ENCODE measurements at regions not wholly inside any gene's neighbourhood (a gene's known extent, or its start where the extent isn't known, plus 50 kb on each side); places are given as distances from the start of the nearest gene placed in this dataset.

GRCh38 chr6:74927299-74927698 lies 278.6 kb downstream of the COL12A1 start:
- TF ChIP-seq TAF1 (IDR thresholded peaks at IDR 0.05; ENCODE audit: borderline replicate concordance, insufficient read depth, low read length) (no peak), FOXP2 (optimal IDR thresholded peaks at IDR 0.05; ENCODE audit: borderline replicate concordance, extremely low read depth, extremely low read length, insufficient read depth) (no peak), SIN3A (IDR thresholded peaks at IDR 0.05; ENCODE audit: borderline replicate concordance, insufficient read depth, low read length) (no peak), POLR2AphosphoS5 (IDR thresholded peaks at IDR 0.05; ENCODE audit: low read depth, low read length) (no peak)
- TF ChIP-seq, protein P1, sequence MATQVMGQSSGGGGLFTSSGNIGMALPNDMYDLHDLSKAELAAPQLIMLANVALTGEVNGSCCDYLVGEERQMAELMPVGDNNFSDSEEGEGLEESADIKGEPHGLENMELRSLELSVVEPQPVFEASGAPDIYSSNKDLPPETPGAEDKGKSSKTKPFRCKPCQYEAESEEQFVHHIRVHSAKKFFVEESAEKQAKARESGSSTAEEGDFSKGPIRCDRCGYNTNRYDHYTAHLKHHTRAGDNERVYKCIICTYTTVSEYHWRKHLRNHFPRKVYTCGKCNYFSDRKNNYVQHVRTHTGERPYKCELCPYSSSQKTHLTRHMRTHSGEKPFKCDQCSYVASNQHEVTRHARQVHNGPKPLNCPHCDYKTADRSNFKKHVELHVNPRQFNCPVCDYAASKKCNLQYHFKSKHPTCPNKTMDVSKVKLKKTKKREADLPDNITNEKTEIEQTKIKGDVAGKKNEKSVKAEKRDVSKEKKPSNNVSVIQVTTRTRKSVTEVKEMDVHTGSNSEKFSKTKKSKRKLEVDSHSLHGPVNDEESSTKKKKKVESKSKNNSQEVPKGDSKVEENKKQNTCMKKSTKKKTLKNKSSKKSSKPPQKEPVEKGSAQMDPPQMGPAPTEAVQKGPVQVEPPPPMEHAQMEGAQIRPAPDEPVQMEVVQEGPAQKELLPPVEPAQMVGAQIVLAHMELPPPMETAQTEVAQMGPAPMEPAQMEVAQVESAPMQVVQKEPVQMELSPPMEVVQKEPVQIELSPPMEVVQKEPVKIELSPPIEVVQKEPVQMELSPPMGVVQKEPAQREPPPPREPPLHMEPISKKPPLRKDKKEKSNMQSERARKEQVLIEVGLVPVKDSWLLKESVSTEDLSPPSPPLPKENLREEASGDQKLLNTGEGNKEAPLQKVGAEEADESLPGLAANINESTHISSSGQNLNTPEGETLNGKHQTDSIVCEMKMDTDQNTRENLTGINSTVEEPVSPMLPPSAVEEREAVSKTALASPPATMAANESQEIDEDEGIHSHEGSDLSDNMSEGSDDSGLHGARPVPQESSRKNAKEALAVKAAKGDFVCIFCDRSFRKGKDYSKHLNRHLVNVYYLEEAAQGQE (IDR thresholded peaks at IDR 0.05; ENCODE audit: insufficient read depth in 1 of 2, low read depth in 2 of 2, low read length in 2 of 2): no peak

DNA sequence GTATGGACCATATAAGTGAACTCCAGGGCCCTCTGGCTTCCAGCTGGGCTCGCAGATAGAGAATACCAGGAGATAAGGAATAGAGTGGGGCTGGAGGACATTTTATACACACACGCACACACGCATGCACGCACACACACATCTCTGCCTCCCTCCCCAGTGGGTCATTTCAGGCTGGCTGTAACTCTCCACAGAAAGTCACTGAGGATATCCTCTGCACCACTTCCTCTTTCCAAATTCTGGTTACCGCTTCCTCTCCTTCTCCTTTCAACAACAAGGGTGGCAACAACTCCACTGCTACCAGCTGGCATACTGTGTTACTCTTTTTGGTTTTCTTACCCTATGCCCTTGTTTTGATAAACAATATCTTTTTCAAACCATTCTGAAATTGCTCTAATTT lies 280.2 kb downstream of the COL12A1 start:
- TF ChIP-seq SIN3A (IDR thresholded peaks at IDR 0.05; ENCODE audit: borderline replicate concordance, insufficient read depth, low read length): no peak
- TF ChIP-seq, protein P1 (IDR thresholded peaks at IDR 0.05; ENCODE audit: insufficient read depth in 1 of 2, low read depth in 2 of 2, low read length in 2 of 2): no peak
- no peak for TF ChIP-seq POLR2AphosphoS5 (IDR thresholded peaks at IDR 0.05; ENCODE audit: low read depth, low read length)
- TF ChIP-seq TAF1 (IDR thresholded peaks at IDR 0.05; ENCODE audit: borderline replicate concordance, insufficient read depth, low read length): no peak
- TF ChIP-seq FOXP2 (optimal IDR thresholded peaks at IDR 0.05; ENCODE audit: borderline replicate concordance, extremely low read depth, extremely low read length, insufficient read depth): no peak

DNA sequence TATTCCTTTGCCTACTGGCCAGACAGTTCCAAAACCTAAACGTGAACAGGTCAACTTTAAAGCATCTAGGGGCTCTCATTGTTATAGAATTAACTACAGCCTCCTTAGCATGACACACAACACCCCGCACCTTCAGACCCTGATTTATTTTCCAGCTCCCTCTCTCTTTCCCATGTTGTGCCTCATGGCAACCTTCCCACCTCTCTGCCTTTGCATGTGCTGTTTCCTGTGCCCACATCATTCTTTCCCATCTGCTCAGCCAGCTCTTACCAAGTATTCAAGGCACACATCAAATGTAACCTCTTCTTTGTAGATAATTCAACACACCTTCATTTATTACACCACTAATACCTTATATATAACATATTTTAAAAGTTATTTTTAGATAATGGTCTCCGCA lies 291.0 kb downstream of the COL12A1 start:
- TF ChIP-seq TAF1 (IDR thresholded peaks at IDR 0.05; ENCODE audit: borderline replicate concordance, insufficient read depth, low read length): no peak
- no peak for TF ChIP-seq POLR2AphosphoS5 (IDR thresholded peaks at IDR 0.05; ENCODE audit: low read depth, low read length)
- TF ChIP-seq, protein P1 (IDR thresholded peaks at IDR 0.05; ENCODE audit: insufficient read depth in 1 of 2, low read depth in 2 of 2, low read length in 2 of 2): no peak
- no peak for TF ChIP-seq FOXP2 (optimal IDR thresholded peaks at IDR 0.05; ENCODE audit: borderline replicate concordance, extremely low read depth, extremely low read length, insufficient read depth)
- TF ChIP-seq SIN3A (IDR thresholded peaks at IDR 0.05; ENCODE audit: borderline replicate concordance, insufficient read depth, low read length): no peak

- TF ChIP-seq TAF1 (IDR thresholded peaks at IDR 0.05; ENCODE audit: borderline replicate concordance, insufficient read depth, low read length) (no peak), POLR2AphosphoS5 (IDR thresholded peaks at IDR 0.05; ENCODE audit: low read depth, low read length) (no peak), FOXP2 (optimal IDR thresholded peaks at IDR 0.05; ENCODE audit: borderline replicate concordance, extremely low read depth, extremely low read length, insufficient read depth) (no peak), SIN3A (IDR thresholded peaks at IDR 0.05; ENCODE audit: borderline replicate concordance, insufficient read depth, low read length) (no peak)
- TF ChIP-seq, protein P1 (IDR thresholded peaks at IDR 0.05; ENCODE audit: insufficient read depth in 1 of 2, low read depth in 2 of 2, low read length in 2 of 2): no peak
Observed at GRCh38 chr6:74912234-74912633, 293.6 kb downstream of the COL12A1 start.

- TF ChIP-seq, protein P1 (IDR thresholded peaks at IDR 0.05; ENCODE audit: insufficient read depth in 1 of 2, low read depth in 2 of 2, low read length in 2 of 2): no peak
- TF ChIP-seq FOXP2 (optimal IDR thresholded peaks at IDR 0.05; ENCODE audit: borderline replicate concordance, extremely low read depth, extremely low read length, insufficient read depth) (no peak), TAF1 (IDR thresholded peaks at IDR 0.05; ENCODE audit: borderline replicate concordance, insufficient read depth, low read length) (no peak), POLR2AphosphoS5 (IDR thresholded peaks at IDR 0.05; ENCODE audit: low read depth, low read length) (no peak), SIN3A (IDR thresholded peaks at IDR 0.05; ENCODE audit: borderline replicate concordance, insufficient read depth, low read length) (no peak)
Observed at GRCh38 chr6:74902846-74903245, 303.0 kb downstream of the COL12A1 start.

All from PFSK-1 (cell line).